H7 (cell line): ENCODE measurements at regions not wholly inside any gene's neighbourhood (a gene's known extent, or its start where the extent isn't known, plus 50 kb on each side); places are given as distances from the start of the nearest gene placed in this dataset.

Experiments used
- DNase-seq: peaks from one replicate; pipeline ENCODE4 v3.0.0; 2012
- H3K27me3 ChIP-seq: 2 replicates; pipeline ENCODE4 v1.6.0; 2011; ENCODE audit warnings: mild to moderate bottlenecking, low read length; ENCODE audit not compliant: control insufficient read depth, insufficient read depth
- H3K36me3 ChIP-seq: replicated peaks from 2 replicates; pipeline ENCODE4 v1.5.1; 2011; ENCODE audit warnings: low read length; ENCODE audit not compliant: control insufficient read depth, insufficient read depth
- H3K4me3 ChIP-seq: 2 replicates; pipeline ENCODE4 v1.5.1; 2011; ENCODE audit warnings: low read depth, mild to moderate bottlenecking, control low read depth, low read length, moderate library complexity; ENCODE audit not compliant: insufficient read depth

DNA sequence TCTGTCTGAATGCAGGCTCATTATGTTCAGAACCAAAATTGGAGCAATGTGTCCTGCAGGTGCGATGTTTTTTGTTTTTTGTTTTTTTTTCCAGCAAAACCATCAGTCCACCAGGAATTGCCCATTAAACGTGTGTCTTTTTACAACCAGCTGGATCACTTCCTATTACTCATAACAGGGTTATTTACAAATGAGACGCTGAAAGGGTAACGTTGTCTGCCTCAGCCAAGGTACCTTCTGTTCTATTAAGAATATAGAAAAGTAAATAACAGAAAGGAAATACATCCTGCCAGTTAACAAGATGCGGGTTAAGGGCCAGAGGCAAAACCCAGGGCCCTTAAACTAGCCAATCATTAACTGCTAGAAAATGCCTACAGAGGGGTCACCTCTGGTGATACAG lies 590.4 kb downstream of the TBC1D4 start:
- no peak overlapping the region for H3K4me3 ChIP-seq
- no peaks in the 10 kb centered on the region for H3K36me3 ChIP-seq
- DNase-seq = no peak
- H3K27me3 ChIP-seq = no peaks in the 10 kb centered on the region

DNA sequence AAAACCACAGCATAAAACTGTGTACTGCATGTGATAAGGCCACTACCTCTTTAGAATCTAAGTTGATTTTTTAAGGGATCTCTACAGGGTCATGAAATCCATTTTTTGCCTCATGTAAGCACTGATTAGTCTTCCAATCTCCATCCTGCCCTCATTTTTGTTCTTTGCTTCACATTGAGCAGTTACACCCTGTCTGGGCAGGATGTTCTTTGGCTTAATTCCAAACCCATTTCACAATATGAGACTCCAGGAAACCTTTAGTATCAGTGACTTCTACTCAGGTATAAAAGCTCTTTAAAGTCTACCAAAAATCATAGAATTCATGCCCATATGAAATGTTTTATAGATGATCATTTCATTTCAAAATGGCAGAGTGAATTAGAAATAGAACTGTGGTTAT lies 592.6 kb downstream of the TBC1D4 start:
- H3K27me3 ChIP-seq = no peaks in the 10 kb centered on the region
- H3K36me3 ChIP-seq = no peaks in the 10 kb centered on the region
- no peak for DNase-seq
- no peak overlapping the region for H3K4me3 ChIP-seq

DNA sequence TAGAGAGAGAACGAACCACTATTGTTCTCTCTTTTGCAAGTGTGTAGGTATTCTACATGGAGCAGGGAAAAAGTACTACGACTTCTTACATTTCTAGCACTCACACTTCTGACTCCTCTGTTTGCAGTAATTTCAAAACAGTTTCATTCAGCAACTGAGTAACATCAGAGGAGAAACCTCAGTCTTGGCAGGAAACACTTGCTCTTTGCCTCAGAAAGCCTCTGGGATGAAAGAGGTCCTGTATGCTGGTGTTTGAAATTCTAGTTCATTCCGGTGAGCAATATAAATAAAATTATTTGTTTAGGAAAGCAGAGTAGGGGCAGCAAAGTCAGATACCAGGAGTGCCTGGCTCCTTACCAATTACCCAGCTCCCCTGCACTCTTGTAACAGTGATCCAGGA lies 595.5 kb downstream of the TBC1D4 start:
- H3K36me3 ChIP-seq = no peaks in the 10 kb centered on the region
- DNase-seq = no peak
- H3K4me3 ChIP-seq = no peak overlapping the region
- no peaks in the 10 kb centered on the region for H3K27me3 ChIP-seq

DNA sequence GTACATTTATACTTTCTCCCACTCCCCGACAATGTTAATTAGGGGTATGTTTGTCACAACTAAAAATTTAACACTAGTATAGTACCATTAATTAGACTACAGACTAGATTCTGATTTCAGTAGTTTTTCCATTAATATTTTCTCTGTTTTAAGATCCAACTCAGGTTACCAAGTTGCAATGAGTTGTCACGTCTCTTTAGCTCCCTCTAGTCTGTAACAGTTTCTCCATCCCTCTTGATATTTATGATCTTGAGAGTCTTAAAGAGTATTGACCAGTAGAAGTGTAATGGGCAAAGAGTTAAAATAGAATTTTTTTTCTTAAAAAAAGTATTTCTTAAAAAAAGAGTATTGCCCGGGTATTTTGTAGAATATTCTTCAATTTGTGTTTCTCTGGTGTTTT lies 598.1 kb downstream of the TBC1D4 start:
- H3K36me3 ChIP-seq = no peaks in the 10 kb centered on the region
- no peaks in the 10 kb centered on the region for H3K27me3 ChIP-seq
- DNase-seq = no peak
- no peak overlapping the region for H3K4me3 ChIP-seq

DNA sequence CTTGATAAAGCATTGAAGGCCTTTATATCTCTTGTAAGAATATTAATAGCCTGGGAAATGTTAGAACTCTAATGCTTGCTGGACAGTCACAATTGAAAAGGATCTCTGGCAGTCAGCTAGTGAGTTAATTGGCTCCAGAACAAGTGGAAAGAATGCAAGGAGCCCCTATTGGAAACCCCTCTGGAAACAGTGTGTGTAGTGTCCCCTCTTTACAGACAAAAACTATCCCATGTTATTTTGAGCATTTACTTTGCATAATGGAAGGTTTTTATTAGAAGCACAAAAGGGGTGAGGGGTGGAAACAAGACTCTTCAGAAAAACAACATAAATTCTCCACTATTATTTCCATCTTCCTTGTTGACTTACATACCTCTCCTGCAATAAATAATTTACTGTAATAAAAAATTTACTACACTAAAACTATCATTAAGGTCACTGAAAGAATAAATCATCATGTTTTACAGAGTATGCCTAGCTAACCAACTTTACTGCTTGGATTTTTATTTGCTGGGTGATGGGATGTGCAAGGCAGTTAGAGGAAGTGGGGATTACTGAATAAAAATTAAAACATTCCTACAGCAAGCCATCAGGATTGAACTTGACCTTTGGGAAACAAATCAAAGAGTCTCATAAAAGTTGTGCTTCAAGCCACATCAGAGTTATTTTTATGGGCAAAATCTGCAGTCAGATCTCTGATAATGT lies 610.4 kb downstream of the TBC1D4 start:
- DNase-seq = no peak
- no peaks in the 10 kb centered on the region for H3K27me3 ChIP-seq
- H3K4me3 ChIP-seq = no peak overlapping the region
- no peaks in the 10 kb centered on the region for H3K36me3 ChIP-seq

DNA sequence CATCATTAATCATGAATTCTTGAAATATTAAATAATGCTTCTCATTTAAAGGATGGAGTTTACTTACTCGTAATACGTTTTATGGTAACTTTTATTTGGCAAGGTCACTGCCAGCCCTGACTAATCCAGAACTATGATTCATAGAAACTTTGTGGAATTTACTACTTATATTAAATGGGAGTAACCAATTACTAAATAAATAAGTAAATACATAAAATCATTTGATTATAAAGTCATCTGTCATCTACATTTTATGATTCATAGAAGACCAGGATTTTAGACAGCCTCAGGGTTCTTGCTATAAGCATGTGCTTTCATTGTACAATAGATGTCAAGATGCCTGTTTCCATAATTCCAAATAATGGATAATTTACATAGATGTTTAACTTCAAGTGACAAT lies 611.1 kb downstream of the TBC1D4 start:
- Histone ChIP-seq H3K27me3 (no peaks in the 10 kb centered on the region), H3K4me3 (no peak overlapping the region), H3K36me3 (no peaks in the 10 kb centered on the region)
- DNase-seq = no peak

DNA sequence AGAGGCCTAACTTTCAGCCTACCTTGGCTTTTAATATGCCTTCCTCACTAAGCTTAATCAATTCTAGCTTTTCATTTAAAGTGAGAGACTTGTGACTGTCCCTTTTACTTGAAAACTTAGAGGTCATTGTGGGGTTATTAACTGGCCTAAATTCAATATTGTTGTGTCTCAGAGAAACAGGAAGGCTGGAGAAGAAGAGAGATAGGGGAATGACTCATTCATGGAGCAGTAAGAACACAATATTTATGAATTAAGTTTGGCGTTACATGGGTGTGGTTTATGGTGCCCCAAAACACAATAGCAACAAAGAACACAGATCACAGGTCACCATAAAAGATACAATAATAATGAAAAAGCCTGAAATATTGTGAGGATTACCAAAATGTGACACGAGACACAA lies 612.1 kb downstream of the TBC1D4 start:
- DNase-seq = no peak
- Histone ChIP-seq H3K27me3 (no peaks in the 10 kb centered on the region), H3K36me3 (no peaks in the 10 kb centered on the region), H3K4me3 (no peak overlapping the region)

DNA sequence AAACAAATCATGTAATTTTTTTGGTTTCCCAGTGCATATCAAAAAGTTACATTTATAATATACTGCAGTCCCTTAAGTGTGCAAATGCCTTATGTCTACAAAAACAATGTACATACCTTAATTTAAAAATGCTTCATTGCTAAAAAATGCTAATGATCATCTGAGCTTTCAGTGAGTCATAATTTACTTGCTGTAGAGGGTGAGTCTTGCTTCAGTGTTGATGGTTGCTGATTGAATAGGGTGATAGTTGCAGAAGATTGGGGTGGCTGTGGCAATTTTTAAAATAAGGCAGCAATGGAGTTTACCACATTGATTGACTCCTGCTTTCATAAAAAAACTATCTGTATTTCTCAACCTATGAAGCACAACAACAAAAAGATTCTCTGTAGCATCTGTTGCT lies 613.9 kb downstream of the TBC1D4 start:
- Histone ChIP-seq H3K27me3 (no peaks in the 10 kb centered on the region), H3K36me3 (no peaks in the 10 kb centered on the region), H3K4me3 (no peak overlapping the region)
- DNase-seq = no peak

DNA sequence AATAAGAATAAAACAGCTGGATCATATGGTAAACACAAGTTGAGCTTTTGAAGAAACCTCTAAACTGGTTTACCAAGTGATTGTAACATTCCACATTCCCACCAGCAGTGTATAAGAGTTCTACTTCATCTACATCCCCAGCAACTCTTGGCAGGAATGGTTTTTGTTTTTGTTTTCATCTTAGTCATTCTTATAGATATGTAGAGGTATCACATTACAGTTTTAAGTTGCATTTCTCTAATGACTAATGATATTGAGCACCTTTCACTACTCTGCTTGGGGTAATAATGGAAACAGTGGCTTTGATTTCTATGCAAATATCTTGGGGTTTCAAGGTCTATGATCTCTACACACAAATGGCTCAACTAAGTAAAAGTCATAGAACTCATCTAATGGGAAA lies 614.5 kb downstream of the TBC1D4 start:
- no peaks in the 10 kb centered on the region for H3K27me3 ChIP-seq
- DNase-seq = no peak
- no peaks in the 10 kb centered on the region for H3K36me3 ChIP-seq
- H3K4me3 ChIP-seq = no peak overlapping the region

DNA sequence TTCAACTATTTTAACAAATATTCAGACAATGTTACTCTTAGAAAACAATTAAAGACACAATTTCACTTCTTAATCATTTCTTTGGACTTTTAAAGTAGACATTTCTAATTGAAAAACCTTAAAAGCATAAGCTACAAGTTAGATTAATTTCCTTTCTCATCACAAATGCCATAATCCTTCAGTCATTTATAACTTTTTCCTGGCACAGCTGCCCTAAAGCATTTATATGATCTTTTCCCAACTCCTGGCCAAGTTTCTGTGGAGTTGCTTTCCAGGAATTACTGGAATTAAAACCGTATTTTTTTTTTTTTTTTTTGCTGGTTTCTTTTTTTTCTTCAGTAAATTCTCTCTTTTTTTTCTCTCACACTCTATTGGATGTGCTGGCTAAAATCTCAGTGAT lies 615.9 kb downstream of the TBC1D4 start:
- Histone ChIP-seq H3K36me3 (no peaks in the 10 kb centered on the region), H3K27me3 (no peaks in the 10 kb centered on the region), H3K4me3 (no peak overlapping the region)
- DNase-seq = no peak

DNA sequence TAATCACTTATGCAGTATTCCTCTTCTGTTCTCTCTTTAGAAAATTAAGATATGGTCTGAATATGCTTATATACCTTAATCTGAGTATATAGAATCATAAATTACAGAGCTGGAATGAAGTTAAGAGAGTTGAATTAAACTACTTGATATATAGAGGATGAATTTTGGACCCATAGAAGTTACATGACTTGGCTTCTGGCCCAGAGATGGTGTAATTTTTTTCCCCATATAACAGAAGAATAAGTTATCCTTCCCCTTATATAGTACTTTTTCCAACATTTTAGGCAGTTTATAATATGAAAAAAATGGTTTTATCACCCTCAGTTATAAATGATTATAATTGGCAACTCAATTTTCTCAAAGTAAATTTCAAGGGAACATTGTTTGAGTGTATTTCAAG lies 616.3 kb downstream of the TBC1D4 start:
- Histone ChIP-seq H3K4me3 (no peak overlapping the region), H3K27me3 (no peaks in the 10 kb centered on the region), H3K36me3 (no peaks in the 10 kb centered on the region)
- DNase-seq = no peak

DNA sequence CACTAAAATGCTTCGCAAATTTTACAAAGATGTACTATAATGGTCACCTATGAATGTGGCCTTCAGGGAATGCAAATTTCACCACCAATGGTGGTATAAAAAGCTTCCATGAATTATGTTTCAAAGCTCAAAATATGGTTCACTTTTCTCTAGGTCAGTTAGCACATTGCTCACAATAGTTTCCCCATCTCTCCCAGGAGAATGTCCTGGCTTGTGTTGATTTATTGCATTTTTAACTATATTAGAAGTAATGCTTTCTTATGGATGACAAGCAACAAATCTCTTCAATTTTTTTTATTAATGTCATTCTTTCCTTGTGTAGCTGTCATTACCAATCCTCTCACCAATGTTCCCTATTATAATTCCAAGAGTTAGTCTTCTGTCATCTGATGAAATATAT lies 621.2 kb downstream of the TBC1D4 start:
- no peaks in the 10 kb centered on the region for H3K36me3 ChIP-seq
- no peaks in the 10 kb centered on the region for H3K27me3 ChIP-seq
- H3K4me3 ChIP-seq = no peak overlapping the region
- DNase-seq = no peak

DNA sequence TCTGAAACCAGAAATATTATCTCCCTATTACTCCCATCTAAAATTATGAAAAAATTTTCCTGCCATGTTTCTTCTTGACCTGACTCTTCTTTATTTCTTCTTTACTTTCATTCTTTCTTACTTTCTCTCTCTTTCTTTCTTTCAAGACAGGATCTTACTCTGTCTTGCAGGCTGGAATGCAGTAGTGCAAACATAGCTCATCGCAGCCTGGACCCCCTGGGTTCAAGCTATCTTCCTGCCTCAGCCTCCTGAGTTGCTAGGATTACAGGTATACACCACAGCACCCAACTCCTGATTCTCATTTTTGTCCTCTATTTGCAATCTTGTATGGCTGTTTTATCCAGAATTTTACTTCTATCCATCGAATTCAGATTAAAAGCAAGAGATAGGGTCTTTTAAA lies 631.1 kb downstream of the TBC1D4 start:
- Histone ChIP-seq H3K36me3 (no peaks in the 10 kb centered on the region), H3K4me3 (no peak overlapping the region), H3K27me3 (no peaks in the 10 kb centered on the region)
- DNase-seq = no peak

DNA sequence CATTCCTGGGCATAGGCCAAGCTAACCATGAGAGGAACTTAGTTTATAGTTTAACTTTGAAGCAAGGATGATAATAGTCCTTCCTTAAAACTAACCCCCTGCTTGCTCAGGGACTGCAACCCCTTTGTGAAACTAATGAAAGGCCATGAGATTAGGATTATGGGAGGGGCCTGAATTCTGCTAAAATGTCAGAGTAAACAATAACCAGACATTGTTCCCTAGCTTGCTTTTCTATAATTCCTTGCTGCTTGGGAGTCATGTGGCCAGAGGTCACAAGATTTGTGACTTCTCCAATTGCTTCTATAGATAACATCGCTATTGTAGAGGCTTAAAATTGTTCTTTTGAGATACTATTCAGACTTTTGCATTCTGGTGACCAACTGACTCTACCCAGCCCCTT lies 634.0 kb downstream of the TBC1D4 start:
- H3K36me3 ChIP-seq = no peaks in the 10 kb centered on the region
- no peaks in the 10 kb centered on the region for H3K27me3 ChIP-seq
- no peak for DNase-seq
- H3K4me3 ChIP-seq = no peak overlapping the region

DNA sequence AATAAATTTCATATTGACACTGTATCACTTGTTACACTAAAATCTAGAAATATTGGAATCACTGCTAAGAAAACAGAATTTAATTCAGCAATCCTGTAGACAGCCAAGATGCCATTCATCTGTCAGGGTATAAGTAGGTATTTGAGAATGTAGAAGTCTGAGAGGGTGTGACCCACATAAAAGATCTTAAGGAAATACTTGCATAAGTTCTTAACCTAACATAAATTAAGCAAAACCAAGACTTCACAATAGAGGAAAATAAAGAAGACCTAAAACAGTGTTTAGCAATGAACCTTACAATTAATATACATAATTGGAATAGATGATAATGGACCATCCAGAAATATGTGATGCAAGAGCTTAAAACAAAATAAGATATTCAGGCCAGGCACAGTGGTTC lies 636.2 kb downstream of the TBC1D4 start:
- DNase-seq = no peak
- no peaks in the 10 kb centered on the region for H3K36me3 ChIP-seq
- no peaks in the 10 kb centered on the region for H3K27me3 ChIP-seq
- no peak overlapping the region for H3K4me3 ChIP-seq

DNA sequence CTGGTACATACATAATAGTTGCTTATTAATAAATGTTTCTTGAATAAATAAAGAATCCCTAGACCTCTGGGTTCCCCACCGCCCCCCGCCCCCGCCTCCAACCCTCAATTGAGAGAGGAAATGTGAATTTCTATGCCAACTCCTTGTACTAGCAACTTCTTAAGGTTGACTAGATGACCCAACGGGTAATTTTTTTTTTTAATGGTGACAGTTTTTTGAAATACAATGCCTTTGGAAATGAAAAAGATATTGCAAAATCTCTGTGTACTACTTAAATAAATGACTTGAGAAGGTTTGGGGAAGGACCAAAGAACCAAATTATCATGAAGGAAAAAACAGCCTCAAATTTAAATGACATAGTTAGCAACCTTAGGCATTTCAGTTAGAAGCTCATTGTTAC lies 640.3 kb downstream of the TBC1D4 start:
- Histone ChIP-seq H3K36me3 (no peaks in the 10 kb centered on the region), H3K27me3 (no peaks in the 10 kb centered on the region), H3K4me3 (no peak overlapping the region)
- DNase-seq = no peak
